SIG-M5 treated with dmso at 0.1 percent for 504 hours (cell line): ENCODE measurements at regions not wholly inside any gene's neighbourhood (a gene's known extent, or its start where the extent isn't known, plus 50 kb on each side); places are given as distances from the start of the nearest gene placed in this dataset.
A peak's percentile ranks its signal among the peaks of the same experiment; 100 is the strongest.
"Not testable (repeated sequence)": the region's sequence is repeated elsewhere in the genome, so short reads cannot be mapped to it uniquely, and the experiment has no call there.

Source experiments
- DNase-seq: peaks from one replicate; lab custom pipeline; 2025; ENCODE audit not compliant: unreplicated experiment; lab: John Stamatoyannopoulos, UW

GRCh38 chr11:90732486-90732885 is 509.6 kb upstream of the CHORDC1 start:
- DNase-seq, result no peak

GRCh38 chr11:90723475-90723874 is 500.6 kb upstream of the CHORDC1 start:
- no peak for DNase-seq

- DNase-seq, result peak; percentile 17
Observed at GRCh38 chr11:90722552-90723190, 499.8 kb upstream of the CHORDC1 start.

GRCh38 chr11:90717522-90717921 is 494.7 kb upstream of the CHORDC1 start:
- DNase-seq, result no peak

GRCh38 chr11:90705661-90706060 is 482.8 kb upstream of the CHORDC1 start:
- DNase-seq, result no peak

- no peak for DNase-seq
Observed at GRCh38 chr11:90704510-90704909, 481.7 kb upstream of the CHORDC1 start.

- no peak for DNase-seq
Observed at GRCh38 chr11:90701716-90702115, 478.9 kb upstream of the CHORDC1 start.

GRCh38 chr11:90700789-90701439 is 478.1 kb upstream of the CHORDC1 start:
- DNase-seq, result no peak

GRCh38 chr11:90699791-90700400 is 477.0 kb upstream of the CHORDC1 start:
- no peak for DNase-seq

- no peak for DNase-seq
Observed at GRCh38 chr11:90698238-90698637, 475.4 kb upstream of the CHORDC1 start.

GRCh38 chr11:90675496-90675895 is 452.6 kb upstream of the CHORDC1 start:
- DNase-seq, result not testable (repeated sequence)

- no peak for DNase-seq
Observed at GRCh38 chr11:90669094-90669493, 446.2 kb upstream of the CHORDC1 start.

GRCh38 chr11:90668502-90668901 is 445.7 kb upstream of the CHORDC1 start:
- DNase-seq, result no peak

- no peak for DNase-seq
Observed at GRCh38 chr11:90661233-90661632, 438.4 kb upstream of the CHORDC1 start.

- DNase-seq, result no peak
Observed at GRCh38 chr11:90656171-90656570, 433.3 kb upstream of the CHORDC1 start.

- no peak for DNase-seq
Observed at GRCh38 chr11:90650153-90650552, 427.3 kb upstream of the CHORDC1 start.

- DNase-seq, result no peak
Observed at GRCh38 chr11:90646706-90647105, 423.9 kb upstream of the CHORDC1 start.

- DNase-seq, result no peak
Observed at GRCh38 chr11:90646266-90646665, 423.4 kb upstream of the CHORDC1 start.

- no peak for DNase-seq
Observed at GRCh38 chr11:90639461-90639993, 416.7 kb upstream of the CHORDC1 start.

GRCh38 chr11:90635886-90636285 is 413.0 kb upstream of the CHORDC1 start:
- no peak for DNase-seq

- DNase-seq, result no peak
Observed at GRCh38 chr11:90635151-90635550, 412.3 kb upstream of the CHORDC1 start.

GRCh38 chr11:90630176-90630575 is 407.3 kb upstream of the CHORDC1 start:
- no peak for DNase-seq
